ENCODE measurements at regions not wholly inside any gene's neighbourhood (a gene's known extent, or its start where the extent isn't known, plus 50 kb on each side); places are given as distances from the start of the nearest gene placed in this dataset.

DNA sequence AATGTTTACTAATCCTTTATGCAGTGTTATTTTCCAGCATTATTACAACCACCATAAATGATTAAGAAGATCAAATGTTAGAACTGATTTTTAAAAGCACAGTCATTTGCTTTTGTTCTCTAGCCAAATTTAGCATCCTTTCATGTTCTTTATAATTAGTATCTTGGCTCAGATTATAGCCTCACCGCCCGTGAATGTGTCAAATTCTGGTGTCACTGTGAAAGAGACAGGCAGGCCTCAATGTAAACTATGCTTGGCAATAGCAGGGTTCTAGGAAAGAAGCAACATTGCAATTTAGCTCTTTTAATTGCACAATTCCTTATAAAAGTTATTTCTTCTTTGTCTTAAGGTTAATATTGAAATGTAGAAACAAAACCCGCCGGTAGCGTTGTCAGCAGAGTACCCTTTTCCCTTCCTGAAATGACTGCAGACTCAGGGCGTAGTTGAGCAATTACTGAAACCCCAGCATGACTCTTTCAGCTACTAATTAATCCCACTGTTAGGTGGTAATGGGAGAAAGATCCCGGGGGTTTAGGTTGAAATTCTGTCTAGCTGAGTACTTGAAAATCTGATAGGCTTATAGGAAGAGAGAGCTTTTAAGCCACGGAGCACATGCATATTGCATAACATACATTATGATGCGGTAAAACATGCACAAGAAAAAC is 1600.5 kb upstream of the SEL1L start:
- intact Hi-C loops (cut with DNase I): no loop called here
- Histone ChIP-seq H3K27ac (no peak overlapping the region), H3K4me1 (no peaks in the 10 kb centered on the region), H3K4me3 (no peak overlapping the region), H3K27me3 (no peaks in the 10 kb centered on the region), H3K9me3 (no peaks in the 10 kb centered on the region), H3K36me3 (no peaks in the 10 kb centered on the region)
- DNase-seq (no peak), ATAC-seq (no peak)
- WGBS (ENCODE audit: insufficient coverage, low coverage, low lambda C conversion rate, missing lambda C conversion rate): 41% methylated on average over 9 of the region's 9 CpGs
- no peak for TF ChIP-seq POLR2A (IDR thresholded peaks at IDR 0.05)
- TF ChIP-seq, protein P1, sequence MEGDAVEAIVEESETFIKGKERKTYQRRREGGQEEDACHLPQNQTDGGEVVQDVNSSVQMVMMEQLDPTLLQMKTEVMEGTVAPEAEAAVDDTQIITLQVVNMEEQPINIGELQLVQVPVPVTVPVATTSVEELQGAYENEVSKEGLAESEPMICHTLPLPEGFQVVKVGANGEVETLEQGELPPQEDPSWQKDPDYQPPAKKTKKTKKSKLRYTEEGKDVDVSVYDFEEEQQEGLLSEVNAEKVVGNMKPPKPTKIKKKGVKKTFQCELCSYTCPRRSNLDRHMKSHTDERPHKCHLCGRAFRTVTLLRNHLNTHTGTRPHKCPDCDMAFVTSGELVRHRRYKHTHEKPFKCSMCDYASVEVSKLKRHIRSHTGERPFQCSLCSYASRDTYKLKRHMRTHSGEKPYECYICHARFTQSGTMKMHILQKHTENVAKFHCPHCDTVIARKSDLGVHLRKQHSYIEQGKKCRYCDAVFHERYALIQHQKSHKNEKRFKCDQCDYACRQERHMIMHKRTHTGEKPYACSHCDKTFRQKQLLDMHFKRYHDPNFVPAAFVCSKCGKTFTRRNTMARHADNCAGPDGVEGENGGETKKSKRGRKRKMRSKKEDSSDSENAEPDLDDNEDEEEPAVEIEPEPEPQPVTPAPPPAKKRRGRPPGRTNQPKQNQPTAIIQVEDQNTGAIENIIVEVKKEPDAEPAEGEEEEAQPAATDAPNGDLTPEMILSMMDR (IDR thresholded peaks at IDR 0.05): no peak

DNA sequence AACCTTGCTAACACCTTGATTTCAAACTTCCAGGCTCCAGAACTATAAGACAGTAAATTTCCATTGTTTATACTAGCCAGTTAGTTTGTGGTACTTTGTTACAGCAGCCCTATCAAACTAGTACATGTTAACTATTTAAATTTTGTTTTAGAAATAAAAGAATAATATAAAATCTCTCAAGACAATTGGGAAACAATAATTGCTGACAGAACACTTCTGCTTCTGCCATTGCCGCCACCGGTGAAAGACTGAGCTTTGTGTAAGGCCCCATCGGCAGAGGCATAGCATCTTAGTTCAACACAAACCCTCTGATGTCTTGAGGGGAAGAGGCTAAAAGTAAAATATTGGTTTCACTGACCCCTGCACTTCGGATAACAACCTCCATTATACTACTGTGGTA is 1607.1 kb upstream of the SEL1L start:
- intact Hi-C loops (cut with DNase I): no loop called here
- DNase-seq: no peak
- 81% methylated on average over 4 of the region's 4 CpGs for WGBS (ENCODE audit: insufficient coverage, low coverage, low lambda C conversion rate, missing lambda C conversion rate)
- TF ChIP-seq, protein P1 (IDR thresholded peaks at IDR 0.05): no peak
- TF ChIP-seq POLR2A (IDR thresholded peaks at IDR 0.05): no peak
- no peak for ATAC-seq
- Histone ChIP-seq H3K4me1 (no peaks in the 10 kb centered on the region), H3K27ac (no peak overlapping the region), H3K36me3 (no peaks in the 10 kb centered on the region), H3K27me3 (no peaks in the 10 kb centered on the region), H3K9me3 (no peaks in the 10 kb centered on the region), H3K4me3 (no peak overlapping the region)

DNA sequence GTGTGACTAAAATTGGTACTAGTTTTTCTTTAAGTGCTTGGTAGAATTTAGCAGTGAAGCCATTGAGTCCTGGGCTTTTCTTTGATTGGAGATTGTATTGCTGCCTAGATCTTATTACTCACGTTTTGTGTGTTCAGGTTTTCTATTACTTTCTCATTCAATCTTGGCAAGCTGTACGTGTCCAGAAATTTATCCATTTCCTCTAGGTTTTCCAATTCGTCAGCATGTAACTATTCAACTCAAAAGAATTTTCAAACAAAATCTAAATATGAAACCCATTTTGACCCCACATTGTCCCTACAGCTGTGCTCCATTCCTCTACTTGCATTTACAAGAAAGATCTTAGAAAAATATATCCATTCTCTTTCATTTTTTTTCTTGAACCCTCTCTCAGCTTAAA is 1613.4 kb upstream of the SEL1L start:
- Histone ChIP-seq H3K36me3 (no peaks in the 10 kb centered on the region), H3K9me3 (no peaks in the 10 kb centered on the region), H3K27me3 (no peaks in the 10 kb centered on the region), H3K4me1 (no peaks in the 10 kb centered on the region), H3K4me3 (no peak overlapping the region), H3K27ac (no peak overlapping the region)
- intact Hi-C loops (cut with DNase I): no loop called here
- ATAC-seq (no peak), DNase-seq (no peak)
- TF ChIP-seq POLR2A (IDR thresholded peaks at IDR 0.05): no peak
- TF ChIP-seq, protein P1 (IDR thresholded peaks at IDR 0.05): no peak
- 38% methylated on average over 3 of the region's 3 CpGs for WGBS (ENCODE audit: insufficient coverage, low coverage, low lambda C conversion rate, missing lambda C conversion rate)

DNA sequence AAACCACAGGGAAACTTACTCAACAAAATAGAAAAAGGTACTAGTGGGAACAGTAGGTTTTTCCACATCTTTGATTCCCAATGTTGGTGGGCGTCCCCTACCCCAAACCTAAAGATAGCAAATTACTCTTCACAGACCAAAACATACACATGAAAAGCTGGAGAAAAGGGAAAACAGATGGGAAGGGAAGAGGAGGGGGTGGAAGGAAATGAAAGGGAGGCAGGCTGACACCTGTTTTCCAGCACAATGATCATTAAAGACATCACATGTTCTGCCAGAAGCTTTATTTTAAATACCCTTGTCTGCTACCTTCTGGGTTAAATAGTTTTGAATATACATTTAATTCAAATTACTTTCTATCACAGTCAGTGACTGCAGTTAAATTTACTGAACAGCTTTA is 1617.9 kb upstream of the SEL1L start:
- TF ChIP-seq, protein P1 (IDR thresholded peaks at IDR 0.05): no peak
- TF ChIP-seq POLR2A (IDR thresholded peaks at IDR 0.05): no peak
- 63% methylated on average over 1 of the region's 1 CpG for WGBS (ENCODE audit: insufficient coverage, low coverage, low lambda C conversion rate, missing lambda C conversion rate)
- Histone ChIP-seq H3K9me3 (no peaks in the 10 kb centered on the region), H3K27ac (no peak overlapping the region), H3K36me3 (no peaks in the 10 kb centered on the region), H3K4me3 (no peak overlapping the region), H3K27me3 (no peaks in the 10 kb centered on the region), H3K4me1 (no peaks in the 10 kb centered on the region)
- DNase-seq: no peak
- no peak for ATAC-seq
- intact Hi-C loops (cut with DNase I): no loop called here

DNA sequence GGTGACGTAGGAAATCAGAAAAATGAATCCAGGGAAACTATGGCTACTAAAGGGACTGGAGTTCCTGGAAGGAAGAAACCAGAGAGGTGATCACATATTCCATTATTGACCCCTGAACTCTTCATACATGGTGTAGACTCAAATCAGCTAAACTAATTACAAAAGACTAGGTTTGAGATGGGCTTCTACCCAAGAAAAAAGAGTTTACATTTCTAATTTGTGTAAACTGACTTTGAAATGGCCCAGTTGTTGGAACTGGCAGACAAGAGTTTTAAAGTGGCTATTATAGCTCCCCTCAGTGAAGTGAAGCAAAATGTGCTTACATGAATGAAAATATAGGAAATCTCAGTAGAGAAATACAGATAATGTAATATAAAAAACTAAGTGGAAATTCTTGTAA is 1619.4 kb upstream of the SEL1L start:
- whole genome bisulfite sequencing (ENCODE audit: insufficient coverage, low coverage, low lambda C conversion rate, missing lambda C conversion rate): 11% methylated on average over 1 of the region's 1 CpG
- TF ChIP-seq POLR2A (IDR thresholded peaks at IDR 0.05): no peak
- TF ChIP-seq, protein P1 (IDR thresholded peaks at IDR 0.05): no peak
- intact Hi-C loops (cut with DNase I): no loop called here
- H3K9me3 ChIP-seq: no peaks in the 10 kb centered on the region
- no peak overlapping the region for H3K27ac ChIP-seq
- H3K27me3 ChIP-seq: no peaks in the 10 kb centered on the region
- ATAC-seq: no peak
- DNase-seq: no peak
- H3K4me3 ChIP-seq: no peak overlapping the region
- no peaks in the 10 kb centered on the region for H3K4me1 ChIP-seq
- H3K36me3 ChIP-seq: no peaks in the 10 kb centered on the region
